AML-193 (cell line): ENCODE measurements at regions not wholly inside any gene's neighbourhood (a gene's known extent, or its start where the extent isn't known, plus 50 kb on each side); places are given as distances from the start of the nearest gene placed in this dataset.

Source experiments
- DNase-seq, 2 experiments: peaks; one replicate each; lab custom pipeline; 2025; lab: John Stamatoyannopoulos, UW

DNA sequence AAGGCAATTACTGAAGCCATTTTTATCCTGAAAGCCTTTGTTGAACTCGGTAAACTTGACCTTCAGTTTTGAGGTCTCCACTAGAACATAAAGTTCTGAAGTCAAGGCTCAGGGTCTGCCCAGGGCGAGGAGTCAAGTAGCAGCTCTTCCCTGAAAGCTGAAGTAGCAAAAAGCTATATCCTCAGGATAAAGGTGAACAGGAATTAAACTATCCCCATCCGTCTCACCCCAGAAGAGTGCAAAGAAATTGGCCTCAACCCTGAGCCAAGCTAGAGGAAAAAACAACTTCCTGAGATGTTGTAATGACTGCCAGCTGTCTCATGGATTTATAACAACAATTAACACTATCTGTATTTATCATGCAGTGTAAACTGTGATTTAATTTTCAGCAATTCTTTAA, 590.8 kb downstream of the SPRY1 start:
- no peak for DNase-seq

DNA sequence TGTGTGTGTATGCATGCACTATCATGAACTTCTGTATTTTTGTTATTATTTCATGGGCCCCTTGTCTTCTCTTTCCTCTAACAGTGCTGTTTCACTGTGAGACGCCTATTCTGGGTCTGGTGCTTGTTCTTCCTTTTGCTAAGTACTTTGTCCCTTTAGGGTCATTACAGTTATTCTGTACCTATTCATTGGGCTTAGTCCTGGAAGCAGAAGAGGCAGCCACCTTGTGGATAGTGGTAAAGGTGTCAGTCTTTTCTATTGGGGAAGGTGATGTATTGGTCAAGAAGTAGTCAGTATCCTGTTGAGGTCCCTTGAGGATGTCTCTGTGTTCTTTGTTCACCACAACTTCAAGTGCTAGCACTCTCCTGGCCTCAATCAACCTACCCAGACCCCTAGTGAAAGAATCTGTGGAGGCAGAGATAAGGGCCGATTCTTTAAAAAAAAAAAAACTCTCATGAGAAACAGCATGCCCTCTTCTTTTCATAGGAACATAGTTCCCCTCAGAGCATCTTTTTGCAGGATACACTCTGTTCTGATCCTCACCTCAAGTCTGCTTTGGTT, 593.8 kb downstream of the SPRY1 start:
- no peak for DNase-seq

DNA sequence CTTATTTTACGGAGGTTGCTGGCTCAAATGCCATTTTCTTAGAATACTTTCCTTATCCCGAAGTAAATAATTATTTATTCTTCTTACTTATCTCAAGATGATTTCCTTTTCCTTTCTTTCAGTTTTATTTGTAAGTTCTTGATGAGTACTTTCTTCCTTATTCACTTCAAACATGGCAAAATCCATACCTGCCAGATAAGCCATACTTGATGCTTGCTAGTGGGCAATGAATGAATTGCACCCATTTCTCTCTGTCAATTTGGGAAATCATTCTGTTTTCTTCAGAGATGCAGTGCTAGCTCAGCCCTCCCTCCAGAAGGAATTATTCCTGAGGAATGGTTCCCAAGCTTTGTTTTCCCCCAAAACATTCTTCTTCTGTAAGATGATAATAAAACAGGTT, 598.3 kb downstream of the SPRY1 start:
- DNase-seq, result no peak

DNA sequence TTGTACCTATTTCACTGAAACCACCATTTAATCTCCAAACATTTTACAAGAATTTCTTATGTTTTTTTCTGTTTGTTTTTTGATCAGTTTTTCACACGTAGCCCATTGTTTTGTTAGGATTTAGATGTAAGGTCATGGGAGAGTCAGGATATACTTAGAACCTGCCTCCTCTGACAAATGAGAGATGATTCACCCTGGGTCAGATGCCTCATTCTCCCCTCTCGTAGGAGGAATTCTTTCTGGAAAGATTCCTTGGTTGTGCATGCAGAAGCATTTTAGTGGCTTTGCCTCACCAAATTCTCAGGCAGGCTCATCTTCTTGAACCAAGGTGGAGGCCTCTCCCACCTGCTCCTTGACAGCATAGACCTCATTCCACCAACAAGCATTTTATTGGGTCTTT, 599.3 kb downstream of the SPRY1 start:
- no peak for DNase-seq

DNA sequence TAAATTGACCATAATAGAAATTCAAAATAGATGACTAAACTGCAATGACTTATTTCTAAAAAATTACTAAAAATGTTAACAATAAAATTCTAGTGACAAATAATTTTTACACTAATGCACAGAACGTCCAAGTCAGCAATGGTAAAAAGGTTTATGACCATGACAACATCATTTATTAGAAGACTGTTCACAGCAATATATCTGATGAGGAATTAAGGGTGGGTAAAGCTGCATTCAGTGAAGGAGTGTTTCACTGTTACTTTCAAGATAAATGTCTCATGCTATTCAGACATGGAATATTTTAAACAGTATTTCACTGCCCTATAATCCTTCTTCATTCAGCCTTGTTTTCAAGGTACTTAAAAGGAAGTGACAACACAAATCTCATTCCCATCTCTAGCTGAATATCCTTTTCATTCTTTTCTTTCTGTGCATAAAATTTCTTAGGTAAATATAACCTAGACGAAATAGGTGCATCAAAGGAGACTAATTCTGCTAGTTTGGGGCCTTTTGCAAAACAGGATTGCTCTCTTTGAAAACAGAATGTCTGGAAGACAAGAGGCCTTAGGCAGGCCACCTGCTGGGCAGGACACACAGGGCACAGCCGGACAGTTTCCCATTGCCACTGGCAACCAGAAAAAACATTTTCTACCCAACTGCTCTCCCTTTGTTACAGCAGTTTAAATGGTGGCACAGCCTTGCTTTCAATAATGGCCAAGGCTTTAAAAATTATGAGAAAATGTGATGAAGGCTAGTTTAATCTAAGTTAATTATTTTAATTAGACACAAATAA, 600.3 kb downstream of the SPRY1 start:
- DNase-seq, result no peak

DNA sequence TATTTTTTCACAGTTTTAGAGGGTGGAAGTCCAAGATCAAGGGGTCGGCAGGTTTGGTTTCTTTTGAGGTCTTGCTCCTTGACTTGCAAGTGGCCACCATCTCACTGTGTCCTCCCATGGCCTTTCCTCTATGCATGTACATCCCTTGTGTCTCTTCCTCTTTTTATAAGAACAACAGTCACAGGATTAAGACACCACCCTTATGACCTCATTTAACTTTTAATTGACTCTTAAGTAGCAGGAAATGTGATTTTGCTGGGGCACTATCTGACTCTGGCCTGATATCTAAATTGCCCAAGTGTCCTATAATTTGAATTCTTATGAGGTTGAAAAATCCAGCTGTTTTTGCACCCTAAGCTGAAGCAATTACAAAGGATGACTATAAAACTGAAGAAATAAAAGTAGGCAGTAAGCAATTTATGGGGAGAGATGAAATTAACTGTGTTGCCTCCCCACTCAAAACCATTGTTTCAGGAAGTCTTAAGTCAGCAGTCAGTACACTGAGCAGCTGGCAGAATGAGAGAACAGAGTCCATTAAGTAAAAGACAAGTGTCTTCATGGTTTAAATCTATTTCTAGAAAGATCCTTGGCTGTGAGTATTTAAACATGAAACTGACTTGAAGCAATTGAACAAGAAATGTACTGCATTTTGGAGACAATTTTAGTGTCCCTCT, 601.3 kb downstream of the SPRY1 start:
- peak in 1 of 2 experiments; percentile 1 for DNase-seq

DNA sequence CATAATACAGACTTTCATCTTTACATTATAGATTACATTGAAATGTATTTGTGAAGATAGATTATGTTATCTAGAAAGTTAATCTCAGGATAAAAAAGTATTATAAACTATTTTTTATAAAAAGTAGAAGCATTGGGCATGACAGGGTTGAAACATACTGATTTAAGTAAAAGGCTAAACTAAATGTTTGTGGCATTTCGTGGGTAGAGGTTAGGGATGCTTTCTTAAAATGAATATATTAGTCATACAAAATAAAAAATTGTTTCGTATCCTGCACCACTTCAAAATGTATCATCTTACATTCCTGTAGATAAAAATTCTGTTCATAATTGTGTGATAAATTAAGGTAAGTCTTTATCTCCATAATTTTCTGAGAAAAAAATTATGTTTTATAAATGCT, 603.6 kb downstream of the SPRY1 start:
- no peak for DNase-seq

DNA sequence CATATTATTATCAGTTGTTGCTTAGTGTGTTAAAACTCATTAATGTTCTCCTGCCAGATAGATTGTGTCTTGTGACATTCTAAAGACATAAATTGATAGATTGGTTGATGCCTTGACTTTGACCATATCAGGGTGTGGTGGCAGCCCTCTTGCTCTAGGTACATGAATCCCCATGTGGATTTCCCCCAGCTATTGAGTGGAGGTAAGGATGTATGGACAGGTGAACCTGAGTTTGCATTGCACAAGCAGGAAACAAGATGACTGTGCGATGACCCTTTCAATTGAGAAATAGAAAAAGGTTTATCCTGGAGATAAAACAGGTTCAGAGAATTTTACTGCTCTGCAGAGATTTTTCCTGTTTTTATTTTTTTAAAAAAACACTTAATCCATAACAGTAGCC, 619.2 kb downstream of the SPRY1 start:
- no peak for DNase-seq

DNA sequence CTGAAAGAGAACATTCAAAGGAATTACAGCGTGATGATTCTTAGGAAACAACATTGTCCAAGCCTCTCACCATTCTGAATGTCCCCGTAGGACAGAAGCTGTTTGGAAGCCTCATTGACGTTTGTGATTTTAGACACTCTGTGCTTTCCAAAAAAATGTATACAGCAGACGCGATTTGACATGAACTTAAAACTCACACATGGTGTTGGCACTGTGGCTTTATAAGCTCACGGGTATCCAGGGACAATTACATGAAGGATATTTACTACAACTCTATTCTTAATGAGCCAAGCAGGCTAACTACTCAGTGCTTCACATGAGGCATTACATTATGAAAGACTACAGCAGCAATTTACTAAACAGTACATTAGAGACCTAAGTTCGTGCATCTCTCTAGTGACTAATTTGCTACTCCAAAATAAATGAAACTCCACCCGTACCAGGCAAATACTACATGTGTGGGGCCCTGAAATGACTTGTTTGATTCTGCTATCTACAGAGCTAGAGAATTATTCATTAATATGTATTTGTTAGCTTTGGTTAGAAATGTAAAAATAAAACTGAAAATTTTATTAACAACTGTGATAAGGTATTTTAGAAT, 620.7 kb downstream of the SPRY1 start:
- DNase-seq, result no peak

DNA sequence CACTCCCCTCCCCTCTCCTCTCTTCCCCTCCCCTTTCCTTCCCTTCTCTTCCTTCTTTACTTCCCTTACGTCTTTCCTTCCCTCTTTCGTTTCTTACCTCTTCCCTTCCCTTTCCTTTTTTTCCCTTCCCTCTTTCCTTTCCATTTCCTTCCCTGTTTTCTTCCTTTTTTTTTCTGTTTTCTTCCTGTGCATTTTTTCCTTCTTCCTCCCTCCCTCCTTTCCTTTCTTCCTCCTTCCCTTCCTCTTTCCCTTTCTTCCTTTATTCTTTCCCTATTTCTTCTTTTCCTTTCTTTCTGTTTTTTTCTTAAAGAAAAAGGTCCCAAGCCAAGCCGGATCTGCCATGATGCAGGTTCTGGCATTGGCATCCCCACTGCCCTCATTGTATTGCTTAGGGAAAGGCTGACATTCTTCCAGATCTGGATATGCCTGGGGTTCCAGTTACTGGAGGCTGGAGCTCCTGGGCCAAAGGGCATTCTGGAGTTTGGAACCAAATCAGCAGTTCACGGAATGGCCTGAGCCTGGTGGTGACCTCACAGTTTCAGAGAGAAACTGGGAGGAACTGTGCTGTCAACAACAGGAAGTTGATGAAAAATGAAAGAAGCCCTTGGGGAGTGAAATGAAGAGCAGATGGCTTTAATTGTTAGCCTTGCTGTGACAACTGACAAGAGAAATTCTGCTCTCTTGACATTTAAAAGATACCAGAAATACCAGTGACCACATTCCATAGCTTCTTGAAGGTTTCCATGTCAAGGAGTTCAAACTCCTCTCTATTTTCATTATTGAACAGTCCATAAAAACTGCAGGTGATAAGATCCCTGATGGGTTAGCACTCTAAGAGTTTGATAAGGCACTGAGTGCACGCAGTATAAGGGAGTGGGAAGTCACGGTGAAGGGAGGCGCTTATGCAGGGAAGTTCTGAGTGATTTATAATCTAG, 622.1 kb downstream of the SPRY1 start:
- DNase-seq, result no peak

DNA sequence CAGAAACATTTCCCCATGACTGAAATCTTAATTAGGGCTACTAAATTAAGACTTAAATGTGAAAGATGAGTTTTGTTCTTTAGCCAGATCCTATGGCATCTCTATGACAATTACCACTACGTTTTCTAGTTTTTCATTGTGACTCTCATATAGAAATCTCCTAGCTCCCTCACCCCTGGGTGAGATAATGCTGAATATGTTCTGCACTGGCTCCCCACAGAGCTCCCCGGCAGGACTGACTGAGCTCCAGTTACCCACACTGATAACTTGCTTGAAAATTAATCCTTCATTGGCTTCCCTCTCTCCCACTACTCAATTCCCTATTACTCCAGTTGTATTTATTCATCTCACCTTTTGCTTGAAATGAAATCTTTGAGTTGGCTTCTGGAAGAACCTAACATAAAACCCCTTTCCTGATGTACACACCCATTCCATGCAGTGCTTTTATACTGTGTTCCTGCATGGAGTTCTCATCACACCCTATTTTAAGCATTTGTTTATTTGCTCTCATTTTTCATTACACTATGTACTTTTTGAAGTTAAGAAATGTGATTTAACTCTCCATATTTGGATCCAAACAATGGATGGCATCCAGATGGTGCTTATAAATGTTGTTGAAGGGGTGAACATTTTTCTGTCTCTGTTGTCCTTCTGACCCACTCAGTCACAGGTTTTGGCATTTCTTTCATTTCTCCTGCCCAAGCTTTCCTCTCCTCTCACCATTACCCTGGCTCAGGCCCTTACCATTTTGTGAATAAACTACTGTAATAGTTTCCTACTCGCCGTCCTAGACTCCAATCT, 623.4 kb downstream of the SPRY1 start:
- DNase-seq, result no peak

DNA sequence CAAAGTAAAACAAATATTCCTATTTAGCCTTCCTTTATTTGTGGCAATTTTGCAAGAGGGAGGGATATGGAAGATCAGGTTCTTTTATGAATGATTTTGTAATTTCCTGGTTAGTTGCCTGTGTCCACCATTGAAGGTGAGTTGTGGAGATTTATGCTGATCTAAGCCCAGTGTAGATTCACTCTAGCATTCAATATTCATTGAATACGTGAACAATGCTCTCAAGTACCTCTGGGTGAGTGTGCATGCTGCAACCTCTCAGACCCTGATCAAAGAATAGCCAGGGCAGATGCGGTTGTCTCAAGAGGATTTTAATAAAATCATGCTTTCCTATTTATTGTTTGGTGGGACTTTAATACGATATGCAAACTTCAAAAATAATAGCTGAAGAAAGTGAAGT, 628.4 kb downstream of the SPRY1 start:
- no peak for DNase-seq

DNA sequence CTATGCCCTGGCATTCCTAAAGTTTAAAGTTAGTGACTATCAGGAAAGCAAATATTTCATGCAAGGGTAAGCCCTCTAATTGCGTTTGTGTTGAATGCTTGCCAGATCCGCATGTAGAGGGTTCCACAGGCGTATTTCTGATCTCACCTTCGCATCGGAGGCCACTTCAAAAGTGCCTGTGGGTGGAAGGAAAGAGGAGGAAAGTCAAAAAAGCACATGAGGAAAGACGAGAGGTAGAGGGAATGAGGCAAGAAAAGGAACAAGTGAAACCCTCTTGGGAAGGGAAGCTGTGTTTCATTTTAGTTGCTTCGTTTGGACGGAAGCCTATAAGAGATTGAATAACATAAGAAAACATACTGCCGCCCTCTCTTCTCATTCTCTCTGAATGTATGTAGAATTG, 628.8 kb downstream of the SPRY1 start:
- no peak for DNase-seq

DNA sequence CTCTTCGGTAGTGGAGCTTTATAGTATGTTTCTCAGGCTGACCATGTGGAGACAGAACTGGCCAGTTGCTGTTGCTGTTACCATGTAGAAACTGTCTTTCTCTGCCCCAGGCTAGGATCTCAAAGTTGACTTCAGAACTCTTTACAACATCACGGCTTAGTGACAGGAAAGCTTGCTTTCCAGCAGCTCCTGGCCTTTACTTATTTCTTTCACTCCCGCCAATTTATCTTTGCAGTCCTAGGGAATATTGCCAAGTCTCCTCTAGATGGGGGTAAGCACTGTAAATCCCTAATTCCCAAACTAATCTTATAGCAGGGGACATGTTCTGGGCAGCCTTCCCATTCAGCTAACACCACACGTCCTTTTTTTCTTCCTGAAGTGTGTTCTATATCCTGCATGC, 631.6 kb downstream of the SPRY1 start:
- no peak for DNase-seq

DNA sequence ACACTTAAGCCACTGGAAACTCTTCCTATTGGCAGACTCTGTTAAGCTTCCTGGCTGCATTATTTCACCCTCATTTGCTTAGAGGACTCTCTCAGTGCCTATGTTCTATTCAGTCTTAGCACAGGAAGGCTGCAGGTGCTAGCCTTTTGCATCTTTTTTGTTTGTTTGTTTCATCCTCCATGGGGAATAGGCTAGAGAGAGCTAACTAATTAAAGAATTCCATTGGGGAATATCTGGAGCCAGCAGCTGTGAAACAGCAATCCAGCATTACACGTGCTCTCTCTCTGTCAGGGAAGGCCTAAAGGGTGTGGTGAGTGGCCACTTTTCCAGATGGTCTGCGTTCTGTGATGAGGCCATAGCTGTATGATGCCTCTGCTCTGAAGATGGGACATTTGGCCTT, 633.6 kb downstream of the SPRY1 start:
- no peak for DNase-seq

DNA sequence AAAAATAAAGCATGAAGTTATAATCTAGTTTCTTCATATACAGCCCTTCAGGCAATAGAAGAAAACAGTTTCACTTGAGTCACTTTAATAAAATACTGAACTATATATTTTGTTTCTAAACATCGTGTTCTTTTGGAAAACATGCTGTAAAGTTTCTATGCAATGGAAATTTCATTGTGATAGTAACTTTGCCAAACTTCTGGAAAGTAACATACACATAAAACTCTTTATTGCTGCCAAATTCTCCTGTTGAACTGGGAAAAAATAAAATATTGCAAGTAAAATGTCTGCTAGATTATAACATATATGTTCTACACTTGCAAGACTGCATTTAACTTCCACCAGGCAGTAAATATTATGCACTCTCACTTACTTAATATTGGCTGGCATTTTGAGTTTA, 635.4 kb downstream of the SPRY1 start:
- no peak for DNase-seq

DNA sequence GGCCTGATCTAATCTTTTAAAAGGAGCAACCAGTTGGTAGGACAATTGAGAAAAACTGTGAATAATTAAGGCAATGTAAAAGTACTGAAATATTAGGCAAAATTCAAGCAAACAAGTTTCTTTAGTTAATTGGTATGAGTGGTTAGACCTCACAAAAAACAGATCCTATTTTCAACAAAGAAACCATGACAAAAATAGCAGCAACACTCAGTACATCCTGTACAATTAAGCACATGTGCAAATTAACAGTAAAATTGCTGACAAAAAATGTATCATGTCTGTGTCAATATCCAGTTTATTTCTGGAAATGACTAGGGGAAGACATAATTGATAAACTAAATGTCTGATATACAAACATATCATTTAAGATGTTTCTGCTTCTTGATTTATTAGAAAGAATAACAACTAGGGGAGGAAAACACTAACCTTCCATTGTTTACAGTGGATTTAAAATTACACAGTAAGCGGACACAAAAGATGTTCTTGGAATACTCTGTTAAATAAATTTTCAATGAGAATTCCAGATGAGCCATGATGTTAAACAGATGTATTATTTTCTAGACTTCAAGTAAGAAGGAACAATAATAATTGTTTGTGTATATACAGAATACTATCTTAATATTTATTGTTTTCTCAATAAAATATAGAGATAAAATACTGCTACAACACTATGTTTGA, 638.9 kb downstream of the SPRY1 start:
- no peak for DNase-seq

DNA sequence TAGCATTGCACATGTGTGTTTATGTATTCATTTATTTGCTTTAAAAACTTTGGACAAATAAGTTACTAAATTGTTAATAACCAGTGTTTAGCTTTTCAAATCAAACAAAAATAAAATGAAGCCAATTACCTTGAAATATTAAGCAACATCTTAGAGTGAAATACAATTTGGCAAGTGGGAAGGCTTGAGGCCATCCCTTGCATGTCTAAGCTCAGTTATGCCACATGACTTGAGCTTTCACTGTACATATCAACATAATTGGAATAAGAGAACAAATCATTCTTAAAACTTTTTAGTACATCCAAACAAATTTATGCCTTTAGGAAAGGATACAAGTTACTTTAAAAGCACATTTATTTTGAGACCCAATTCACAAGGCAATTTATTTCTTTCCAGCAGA, 640.6 kb downstream of the SPRY1 start:
- DNase-seq, result no peak

DNA sequence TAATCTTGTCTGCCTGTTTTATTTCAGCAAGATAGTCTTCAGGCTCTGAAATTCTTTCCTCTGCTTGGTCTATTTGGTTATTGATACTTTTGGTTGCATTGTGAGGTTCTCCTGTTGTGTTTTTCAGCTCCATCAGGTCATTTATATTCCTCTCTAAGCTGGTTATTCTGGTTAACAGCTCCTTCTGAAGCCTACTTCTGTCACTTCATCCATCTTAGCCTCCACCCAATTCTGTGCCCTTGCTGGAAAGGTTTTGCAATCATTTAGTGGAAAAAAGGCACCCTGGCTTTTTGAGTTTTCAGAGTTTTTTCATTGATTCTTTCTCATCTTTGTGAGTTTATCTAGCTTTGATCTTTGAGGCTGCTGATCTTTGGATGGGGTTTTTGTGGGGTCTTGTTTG, 647.7 kb downstream of the SPRY1 start:
- DNase-seq, result no peak

DNA sequence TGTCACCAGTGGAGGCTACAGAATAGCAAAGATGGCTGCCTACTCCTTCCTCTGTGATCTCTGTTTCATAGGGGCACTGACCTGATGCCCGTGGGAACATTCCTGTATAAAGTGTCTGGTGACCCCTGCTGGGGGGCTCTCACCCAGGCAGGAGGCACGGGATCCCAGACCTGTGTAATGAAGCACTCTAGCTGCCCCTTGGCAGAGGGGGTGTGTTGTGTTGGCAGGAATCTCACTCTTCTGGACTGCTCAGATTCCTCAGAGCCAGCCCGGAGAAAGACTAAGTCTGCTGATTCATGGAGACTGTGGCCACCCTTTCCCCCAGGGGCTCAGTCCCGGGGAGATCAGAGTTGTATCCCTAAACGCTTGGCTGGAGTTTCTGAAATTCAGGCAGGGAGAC, 648.3 kb downstream of the SPRY1 start:
- DNase-seq, result no peak

DNA sequence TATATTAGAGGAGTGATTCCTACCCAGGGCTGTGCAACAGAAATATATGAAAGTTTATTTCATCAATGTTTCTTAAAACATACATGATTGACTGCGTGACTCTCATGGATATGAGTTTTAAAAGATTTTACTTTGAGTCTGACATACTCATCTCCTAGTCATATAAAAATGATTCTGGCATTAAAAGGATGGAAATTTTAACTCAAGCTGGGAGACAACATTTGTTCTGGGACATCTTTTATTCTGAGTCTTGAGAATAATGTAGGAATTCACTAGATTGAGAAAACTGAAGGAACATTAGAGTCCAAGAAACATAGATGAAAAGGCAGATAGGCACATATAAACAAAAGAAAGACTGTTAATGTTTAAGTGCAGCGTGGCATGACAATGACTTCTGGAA, 649.6 kb downstream of the SPRY1 start:
- no peak for DNase-seq
